Neural crest cell (in vitro differentiated cells): ENCODE measurements at regions not wholly inside any gene's neighbourhood (a gene's known extent, or its start where the extent isn't known, plus 50 kb on each side); places are given as distances from the start of the nearest gene placed in this dataset.

Experiments used
- DNase-seq: peaks from one replicate; pipeline ENCODE4 v3.0.0; 2021; ENCODE audit warnings: low read depth, mixed read lengths, low spot score
- H3K27ac Mint-ChIP-seq: one replicate; pipeline ENCODE4 v1.8.0; 2021; ENCODE audit warnings: mild to moderate bottlenecking, mixed read lengths; ENCODE audit not compliant: unreplicated experiment
- H3K27me3 Mint-ChIP-seq: 2 replicates; pipeline ENCODE4 v1.8.0; 2021; ENCODE audit warnings: low read depth, mild to moderate bottlenecking, mixed read lengths
- H3K36me3 Mint-ChIP-seq: 2 replicates; pipeline ENCODE4 v1.8.0; 2021; ENCODE audit warnings: low read depth, mild to moderate bottlenecking, mixed read lengths
- H3K4me1 Mint-ChIP-seq: 2 replicates; pipeline ENCODE4 v1.8.0; 2021; ENCODE audit warnings: mixed read lengths
- H3K4me3 Mint-ChIP-seq: one replicate; pipeline ENCODE4 v1.8.0; 2021; ENCODE audit warnings: mild to moderate bottlenecking, mixed read lengths
- H3K9me3 Mint-ChIP-seq: 2 replicates; pipeline ENCODE4 v1.8.0; 2021; ENCODE audit warnings: mixed read lengths
- CTCF ChIP-seq: fragments of 200-600 bp; sonication (generic); conservative IDR thresholded peaks from 2 replicates; pipeline ENCODE4 v1.5.0; 2021; ENCODE audit warnings: antibody characterized with exemption, mild to moderate bottlenecking

GRCh38 chr2:114031605-114032505 lies 142.0 kb downstream of the ACTR3 start:
- DNase-seq: no peak
- Mint-ChIP-seq H3K4me1 (peaks cover 30% of the 10 kb centered on the region), H3K36me3 (no peaks in the 10 kb centered on the region), H3K9me3 (peaks cover 3% of the 10 kb centered on the region), H3K27ac (peak overlapping the region; percentile 85), H3K27me3 (no peaks in the 10 kb centered on the region), H3K4me3 (no peak overlapping the region)
- TF ChIP-seq CTCF: no peak

- Mint-ChIP-seq H3K36me3 (no peaks in the 10 kb centered on the region), H3K4me1 (peaks cover 30% of the 10 kb centered on the region), H3K27me3 (no peaks in the 10 kb centered on the region), H3K27ac (no peak overlapping the region), H3K9me3 (peaks cover 3% of the 10 kb centered on the region), H3K4me3 (no peak overlapping the region)
- DNase-seq: no peak
- no peak for TF ChIP-seq CTCF
Observed at GRCh38 chr2:114032705-114033104, 142.8 kb downstream of the ACTR3 start.

- DNase-seq: no peak
- no peak overlapping the region for H3K27ac Mint-ChIP-seq
- peaks cover 30% of the 10 kb centered on the region for H3K4me1 Mint-ChIP-seq
- H3K4me3 Mint-ChIP-seq: no peak overlapping the region
- no peaks in the 10 kb centered on the region for H3K36me3 Mint-ChIP-seq
- H3K27me3 Mint-ChIP-seq: no peaks in the 10 kb centered on the region
- TF ChIP-seq CTCF: no peak
- H3K9me3 Mint-ChIP-seq: no peaks in the 10 kb centered on the region
Observed at GRCh38 chr2:114034742-114035141, 144.9 kb downstream of the ACTR3 start.

- H3K27ac Mint-ChIP-seq: no peak overlapping the region
- H3K9me3 Mint-ChIP-seq: no peaks in the 10 kb centered on the region
Observed at GRCh38 chr2:114038710-114039109, 148.8 kb downstream of the ACTR3 start.

GRCh38 chr2:114039677-114040076 lies 149.8 kb downstream of the ACTR3 start:
- no peaks in the 10 kb centered on the region for H3K36me3 Mint-ChIP-seq
- no peaks in the 10 kb centered on the region for H3K27me3 Mint-ChIP-seq
- TF ChIP-seq CTCF: no peak
- no peaks in the 10 kb centered on the region for H3K9me3 Mint-ChIP-seq
- no peak overlapping the region for H3K4me3 Mint-ChIP-seq
- peaks cover 4% of the 10 kb centered on the region for H3K4me1 Mint-ChIP-seq
- DNase-seq: no peak
- no peak overlapping the region for H3K27ac Mint-ChIP-seq

More at GRCh38 chr2:114038710-114039109, 148.8 kb downstream of the ACTR3 start:
- DNase-seq: no peak
- H3K4me3 Mint-ChIP-seq: no peak overlapping the region
- TF ChIP-seq CTCF: no peak
- peaks cover 12% of the 10 kb centered on the region for H3K4me1 Mint-ChIP-seq
- no peaks in the 10 kb centered on the region for H3K27me3 Mint-ChIP-seq
- H3K36me3 Mint-ChIP-seq: no peaks in the 10 kb centered on the region
